MM.1S (cell line): ENCODE measurements at regions not wholly inside any gene's neighbourhood (a gene's known extent, or its start where the extent isn't known, plus 50 kb on each side); places are given as distances from the start of the nearest gene placed in this dataset.

Experiments
- CTCF ChIP-seq: fragments of 300-600 bp; sonication (generic); IDR thresholded peaks from 2 replicates; pipeline ENCODE4 v1.5.1; 2016; ENCODE audit warnings: antibody characterized with exemption, low read length, mixed read lengths
- EZH2 ChIP-seq: fragments of 300-600 bp; sonication (generic); optimal IDR thresholded peaks from 2 replicates; pipeline ENCODE3; 2017; ENCODE audit warnings: low read depth, mild to moderate bottlenecking, antibody characterized with exemption, low read length, mixed read lengths
- EZH2phosphoT487 ChIP-seq: fragments of 300-600 bp; sonication (generic); IDR thresholded peaks from 2 replicates; pipeline ENCODE4 v1.6.1; 2018; ENCODE audit warnings: antibody characterized with exemption, low read length

DNA sequence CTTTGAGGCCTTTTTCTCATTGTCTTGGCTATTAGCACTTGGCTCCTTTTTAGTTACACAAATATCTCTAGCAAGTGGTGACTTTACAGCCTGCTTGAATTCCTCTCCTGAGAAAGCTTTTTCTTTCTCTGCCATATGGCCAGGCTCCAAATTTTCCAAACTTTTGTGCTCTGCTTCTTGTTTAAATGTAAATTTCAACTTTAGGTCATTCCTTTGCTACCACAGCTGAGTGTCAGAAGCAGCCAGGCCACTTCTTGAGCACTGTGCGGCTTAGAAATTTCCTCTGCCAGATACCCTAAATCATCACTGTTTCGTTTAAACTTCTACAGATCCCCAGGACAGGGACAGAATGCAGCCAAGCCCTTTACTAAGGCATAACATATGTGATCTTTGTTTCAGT lies 222.4 kb downstream of the FBXO8 start:
- no peak for TF ChIP-seq CTCF
- no peak for TF ChIP-seq EZH2
- TF ChIP-seq EZH2phosphoT487 = no peak
